ENCODE measurements at regions not wholly inside any gene's neighbourhood (a gene's known extent, or its start where the extent isn't known, plus 50 kb on each side); places are given as distances from the start of the nearest gene placed in this dataset.

GRCh38 chr10:109327266-109327665, 596.0 kb downstream of the XPNPEP1 start:
- intact Hi-C loops (cut with micrococcal nuclease): no loop called here
- 33% methylated on average over 1 of the region's 2 CpGs for WGBS (ENCODE audit: insufficient coverage)
- H3K4me1 Mint-ChIP-seq: no peaks in the 10 kb centered on the region
- Histone ChIP-seq H3K27me3 (replicated peaks in 1 of 4; ENCODE audit: control extremely low read depth in 1 of 4, control insufficient read depth in 3 of 4, insufficient read depth in 4 of 4, low read length in 3 of 4) (no peaks in the 10 kb centered on the region), H3K79me2 (ENCODE audit: control insufficient read depth, insufficient read depth, low read length) (no peaks in the 10 kb centered on the region), H3K4me3 (ENCODE audit: control extremely low read depth in 1 of 5, extremely low read depth in 1 of 5, insufficient read depth in 1 of 5, low read depth in 2 of 5, low read length in 4 of 5) (no peak overlapping the region), H3K4me2 (replicated peaks; ENCODE audit: low read depth, low read length, poor library complexity, severe bottlenecking) (no peak overlapping the region), H3K9ac (ENCODE audit: low read length) (no peak overlapping the region), H4K20me1 (ENCODE audit: control insufficient read depth, insufficient read depth, low read length, poor library complexity, severe bottlenecking) (no peaks in the 10 kb centered on the region), H3K36me3 (replicated peaks in 1 of 2; ENCODE audit: control extremely low read depth in 1 of 2, control insufficient read depth in 1 of 2, extremely low read depth in 1 of 2, insufficient read depth in 2 of 2, low read length in 1 of 2) (no peaks in the 10 kb centered on the region), H3K4me1 (ENCODE audit: control insufficient read depth in 2 of 2, insufficient read depth in 2 of 2, low read length in 2 of 2) (no peaks in the 10 kb centered on the region), H2AFZ (ENCODE audit: insufficient read depth, low read depth, low read length, poor library complexity, severe bottlenecking) (no peak overlapping the region), H3K27ac (ENCODE audit: low read length in 2 of 2) (no peak overlapping the region), H3K9me3 (ENCODE audit: control extremely low read depth in 1 of 3, control insufficient read depth in 2 of 3, insufficient read depth in 1 of 3, low read length in 2 of 3) (no peaks in the 10 kb centered on the region)
- ChIA-PET CTCF (no interaction called here), POLR2A (no interaction called here)
- TF ChIP-seq CTCF (IDR thresholded peaks at IDR 0.05) (no peak), EZH2 (IDR thresholded peaks at IDR 0.05; ENCODE audit: borderline replicate concordance, insufficient read depth, low read depth, low read length, poor library complexity, severe bottlenecking) (no peak)
- H3K27ac Mint-ChIP-seq: no peak overlapping the region
- no peaks in the 10 kb centered on the region for H3K27me3 Mint-ChIP-seq
- H3K4me3 Mint-ChIP-seq: no peak overlapping the region
- DNase-seq (no peak), ATAC-seq (ENCODE audit: low read depth) (no peak)
- H3K9me3 Mint-ChIP-seq (ENCODE audit: insufficient read depth): no peaks in the 10 kb centered on the region

GRCh38 chr10:109324721-109325120, 598.6 kb downstream of the XPNPEP1 start:
- H3K4me3 ChIP-seq (ENCODE audit: control extremely low read depth in 1 of 5, extremely low read depth in 1 of 5, insufficient read depth in 1 of 5, low read depth in 2 of 5, low read length in 4 of 5): no peak overlapping the region
- Mint-ChIP-seq H3K4me1 (no peaks in the 10 kb centered on the region), H3K4me3 (no peak overlapping the region), H3K27ac (no peak overlapping the region), H3K9me3 (ENCODE audit: insufficient read depth) (peaks cover 3% of the 10 kb centered on the region), H3K27me3 (no peaks in the 10 kb centered on the region)
- H3K27me3 ChIP-seq (replicated peaks in 1 of 4; ENCODE audit: control extremely low read depth in 1 of 4, control insufficient read depth in 3 of 4, insufficient read depth in 4 of 4, low read length in 3 of 4): no peaks in the 10 kb centered on the region
- intact Hi-C loops (cut with micrococcal nuclease): no loop called here
- no peaks in the 10 kb centered on the region for H3K36me3 ChIP-seq (replicated peaks in 1 of 2; ENCODE audit: control extremely low read depth in 1 of 2, control insufficient read depth in 1 of 2, extremely low read depth in 1 of 2, insufficient read depth in 2 of 2, low read length in 1 of 2)
- H3K9me3 ChIP-seq (ENCODE audit: control extremely low read depth in 1 of 3, control insufficient read depth in 2 of 3, insufficient read depth in 1 of 3, low read length in 2 of 3): no peaks in the 10 kb centered on the region
- no peak for TF ChIP-seq CTCF (IDR thresholded peaks at IDR 0.05)
- TF ChIP-seq EZH2 (IDR thresholded peaks at IDR 0.05; ENCODE audit: borderline replicate concordance, insufficient read depth, low read depth, low read length, poor library complexity, severe bottlenecking): no peak
- no peak overlapping the region for H3K4me2 ChIP-seq (replicated peaks; ENCODE audit: low read depth, low read length, poor library complexity, severe bottlenecking)
- no peaks in the 10 kb centered on the region for H3K79me2 ChIP-seq (ENCODE audit: control insufficient read depth, insufficient read depth, low read length)
- ChIA-PET POLR2A (no interaction called here), CTCF (no interaction called here)
- no peak for DNase-seq
- no peak overlapping the region for H3K9ac ChIP-seq (ENCODE audit: low read length)
- no peaks in the 10 kb centered on the region for H4K20me1 ChIP-seq (ENCODE audit: control insufficient read depth, insufficient read depth, low read length, poor library complexity, severe bottlenecking)
- H3K27ac ChIP-seq (ENCODE audit: low read length in 2 of 2): no peak overlapping the region
- H3K4me1 ChIP-seq (ENCODE audit: control insufficient read depth in 2 of 2, insufficient read depth in 2 of 2, low read length in 2 of 2): no peaks in the 10 kb centered on the region
- no peak for ATAC-seq (ENCODE audit: low read depth)
- 92% methylated on average over 2 of the region's 3 CpGs for WGBS (ENCODE audit: insufficient coverage)
- no peak overlapping the region for H2AFZ ChIP-seq (ENCODE audit: insufficient read depth, low read depth, low read length, poor library complexity, severe bottlenecking)

Data from B cell (primary cell).